ENCODE measurements at regions not wholly inside any gene's neighbourhood (a gene's known extent, or its start where the extent isn't known, plus 50 kb on each side); places are given as distances from the start of the nearest gene placed in this dataset.

DNA sequence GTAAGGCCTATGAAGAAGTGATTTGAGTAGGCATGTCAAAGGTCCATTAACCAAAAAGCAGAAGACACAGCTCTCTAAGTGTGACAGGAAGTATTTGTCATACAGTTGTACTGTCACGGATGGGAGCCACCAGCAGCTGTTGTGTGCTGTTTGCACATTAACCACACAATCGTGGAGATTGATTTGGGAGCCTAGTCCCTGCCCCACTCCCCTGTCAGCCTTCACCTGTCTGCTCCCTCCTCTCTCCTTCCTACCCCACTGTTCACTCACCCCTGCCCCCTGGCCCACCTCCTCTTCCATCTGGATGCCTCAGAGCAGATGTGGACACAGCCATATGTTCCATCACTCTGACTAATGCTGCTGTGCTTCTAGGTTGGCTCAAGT, 124.7 kb upstream of the SPACA1 start:
- CTCF ChIA-PET: interaction anchor here (0.7 to 3.9 kb wide), 8 partner anchors 7 to 91 kb away, joined by 3 to 18 read pairs (median 6); no protein-coding TSS in a partner anchor
- POLR2A ChIA-PET: no interaction called here
- no peak for TF ChIP-seq CTCF (IDR thresholded peaks at IDR 0.05; ENCODE audit: control extremely low read depth, extremely low read depth, low read depth, missing control alignments)
- peak; percentile 69 for DNase-seq (ENCODE audit: extremely low spot score)

GRCh38 chr6:87922196-87922946, 125.3 kb upstream of the SPACA1 start:
- no peak for TF ChIP-seq CTCF (IDR thresholded peaks at IDR 0.05; ENCODE audit: control extremely low read depth, extremely low read depth, low read depth, missing control alignments)
- ChIA-PET CTCF (interaction anchor here (0.7 to 3.9 kb wide), 9 partner anchors 8 to 91 kb away, joined by 3 to 18 read pairs (median 5); no protein-coding TSS in a partner anchor), POLR2A (no interaction called here)
- no peak for DNase-seq (ENCODE audit: extremely low spot score)

DNA sequence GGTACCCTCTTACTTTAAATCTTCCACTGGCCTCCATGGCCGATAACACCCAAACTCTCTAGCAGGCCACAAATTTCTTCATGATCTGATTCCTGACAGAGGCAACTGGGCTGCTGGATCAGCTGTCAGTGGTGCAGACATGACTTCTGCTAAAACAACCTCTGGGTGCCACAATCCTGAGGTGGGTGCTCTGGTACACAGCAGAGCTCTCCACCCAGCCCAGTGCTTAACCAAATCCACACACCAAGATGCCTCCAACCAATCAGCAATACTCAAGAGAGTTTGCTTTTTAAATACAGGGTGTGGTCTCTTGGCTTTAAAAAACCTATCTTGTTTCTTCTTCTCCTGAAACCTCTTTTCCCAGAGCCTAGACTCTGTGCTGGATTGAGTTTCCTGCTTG, 126.6 kb upstream of the SPACA1 start:
- DNase-seq (ENCODE audit: extremely low spot score): no peak
- ChIA-PET POLR2A (no interaction called here), CTCF (interaction anchor here (0.9 to 3.9 kb wide), 5 partner anchors 8 to 114 kb away, joined by 3 to 18 read pairs (median 10); no protein-coding TSS in a partner anchor)
- no peak for TF ChIP-seq CTCF (IDR thresholded peaks at IDR 0.05; ENCODE audit: control extremely low read depth, extremely low read depth, low read depth, missing control alignments)

- no peak for DNase-seq (ENCODE audit: extremely low spot score)
- no peak for TF ChIP-seq CTCF (IDR thresholded peaks at IDR 0.05; ENCODE audit: control extremely low read depth, extremely low read depth, low read depth, missing control alignments)
- ChIA-PET CTCF (interaction anchor here (1.4 to 3.9 kb wide), 5 partner anchors 9 to 19 kb away, joined by 4 to 18 read pairs (median 10); no protein-coding TSS in a partner anchor), POLR2A (no interaction called here)
These were observed 127.4 kb upstream of the SPACA1 start for GRCh38 chr6:87920245-87920644.

GRCh38 chr6:87919416-87919815, 128.2 kb upstream of the SPACA1 start:
- ChIA-PET CTCF (interaction anchor here (1.0 to 3.9 kb wide), 3 partner anchors 11 to 18 kb away, joined by 4 to 12 read pairs (median 4); no protein-coding TSS in a partner anchor), POLR2A (interaction anchor here (0.6 kb wide), 1 partner anchor 222 kb away, joined by 6 read pairs; no protein-coding TSS in a partner anchor)
- no peak for DNase-seq (ENCODE audit: extremely low spot score)
- TF ChIP-seq CTCF (IDR thresholded peaks at IDR 0.05; ENCODE audit: control extremely low read depth, extremely low read depth, low read depth, missing control alignments): no peak

DNA sequence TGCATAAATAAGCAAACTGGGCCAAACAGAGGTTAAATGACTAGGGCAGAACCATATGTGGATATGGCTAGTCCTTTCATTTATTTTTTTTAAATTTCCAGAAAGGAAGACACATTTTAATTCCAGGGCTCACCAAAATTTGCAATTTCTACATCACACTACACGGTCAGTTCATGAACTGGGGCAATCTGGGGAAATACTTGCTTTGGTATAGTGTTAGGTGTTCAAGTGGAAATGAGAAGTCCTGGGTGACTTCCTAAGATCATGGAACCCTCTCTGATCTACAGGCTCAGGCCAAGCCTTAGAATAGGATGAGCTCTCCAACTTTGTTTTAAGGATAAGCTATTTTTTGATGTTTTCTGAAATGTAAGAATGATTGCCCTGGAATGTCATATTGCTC, 128.6 kb upstream of the SPACA1 start:
- CTCF ChIA-PET: interaction anchor here (1.0 to 1.6 kb wide), 2 partner anchors 13 to 18 kb away, joined by 4 read pairs; no protein-coding TSS in a partner anchor

More for the DNA sequence above, 128.6 kb upstream of the SPACA1 start:
- no peak for TF ChIP-seq CTCF (IDR thresholded peaks at IDR 0.05; ENCODE audit: control extremely low read depth, extremely low read depth, low read depth, missing control alignments)
- DNase-seq (ENCODE audit: extremely low spot score): no peak
- POLR2A ChIA-PET: interaction anchor here (0.6 kb wide), 1 partner anchor 222 kb away, joined by 6 read pairs; no protein-coding TSS in a partner anchor

Measured in GM10248 (cell line).